ENCODE measurements at regions not wholly inside any gene's neighbourhood (a gene's known extent, or its start where the extent isn't known, plus 50 kb on each side); places are given as distances from the start of the nearest gene placed in this dataset.

GRCh38 chr4:180398564-180398963 is 1844.6 kb upstream of the TENM3 start:
- H3K27ac ChIP-seq (ENCODE audit: low read depth, low read length) = no peak overlapping the region
- no peak for DNase-seq (ENCODE audit: insufficient read length, low spot score, missing footprints)
- TF ChIP-seq CTCF (IDR thresholded peaks at IDR 0.05; ENCODE audit: extremely low read depth, low read depth, low read length) = no peak

DNA sequence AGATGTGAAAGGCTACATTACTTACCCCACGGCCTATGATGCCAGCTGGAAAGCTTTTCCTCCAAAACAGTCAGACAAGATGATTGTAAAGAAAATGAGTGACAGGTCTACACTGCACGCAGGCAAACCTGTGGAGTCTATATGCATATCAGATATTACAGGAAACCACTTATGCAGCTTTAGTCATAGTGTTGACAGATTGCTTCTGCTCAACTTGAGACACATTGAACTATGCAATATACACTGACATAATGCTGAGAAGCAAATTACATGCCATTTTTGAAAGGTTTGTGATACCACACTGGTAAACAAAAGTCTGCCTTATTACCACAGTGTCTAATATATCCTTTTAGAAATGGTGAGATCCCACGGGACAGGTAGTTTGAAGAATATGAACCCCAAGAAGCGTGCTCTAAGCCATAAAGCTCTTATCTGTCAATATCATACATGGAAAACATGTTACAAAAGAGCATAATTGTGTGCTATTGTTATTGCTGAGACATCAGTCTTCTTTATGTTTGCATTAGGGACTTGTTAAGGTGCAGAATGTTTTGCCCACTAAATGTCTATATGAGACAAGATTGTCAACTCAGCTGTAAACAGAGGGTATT is 1835.8 kb upstream of the TENM3 start:
- Histone ChIP-seq H3K36me3 (ENCODE audit: insufficient read depth, low read length) (no peaks in the 10 kb centered on the region), H3K9me3 (ENCODE audit: low read depth, low read length) (peaks cover 3% of the 10 kb centered on the region), H3K27me3 (ENCODE audit: insufficient read depth, low read length) (no peaks in the 10 kb centered on the region), H2AFZ (ENCODE audit: low read length) (no peak overlapping the region), H3K4me2 (ENCODE audit: insufficient read depth, low read length) (no peak overlapping the region), H3K79me2 (ENCODE audit: insufficient read depth, low read length) (no peaks in the 10 kb centered on the region), H4K20me1 (ENCODE audit: insufficient read depth, low read length) (no peaks in the 10 kb centered on the region), H3K4me1 (ENCODE audit: insufficient read depth, low read length) (no peaks in the 10 kb centered on the region), H3K4me3 (ENCODE audit: insufficient read depth, low read length) (no peak overlapping the region), H3K27ac (ENCODE audit: low read depth, low read length) (no peak overlapping the region)
- no peak for DNase-seq (ENCODE audit: insufficient read length, low spot score, missing footprints)
- no peak for TF ChIP-seq CTCF (IDR thresholded peaks at IDR 0.05; ENCODE audit: extremely low read depth, low read depth, low read length)

More at GRCh38 chr4:180398564-180398963, 1844.6 kb upstream of the TENM3 start:
- Histone ChIP-seq H4K20me1 (ENCODE audit: insufficient read depth, low read length) (no peaks in the 10 kb centered on the region), H3K4me2 (ENCODE audit: insufficient read depth, low read length) (no peak overlapping the region), H3K9me3 (ENCODE audit: low read depth, low read length) (no peaks in the 10 kb centered on the region), H2AFZ (ENCODE audit: low read length) (no peak overlapping the region), H3K79me2 (ENCODE audit: insufficient read depth, low read length) (no peaks in the 10 kb centered on the region), H3K36me3 (ENCODE audit: insufficient read depth, low read length) (no peaks in the 10 kb centered on the region), H3K4me3 (ENCODE audit: insufficient read depth, low read length) (no peak overlapping the region), H3K27me3 (ENCODE audit: insufficient read depth, low read length) (no peaks in the 10 kb centered on the region), H3K4me1 (ENCODE audit: insufficient read depth, low read length) (no peaks in the 10 kb centered on the region)

DNA sequence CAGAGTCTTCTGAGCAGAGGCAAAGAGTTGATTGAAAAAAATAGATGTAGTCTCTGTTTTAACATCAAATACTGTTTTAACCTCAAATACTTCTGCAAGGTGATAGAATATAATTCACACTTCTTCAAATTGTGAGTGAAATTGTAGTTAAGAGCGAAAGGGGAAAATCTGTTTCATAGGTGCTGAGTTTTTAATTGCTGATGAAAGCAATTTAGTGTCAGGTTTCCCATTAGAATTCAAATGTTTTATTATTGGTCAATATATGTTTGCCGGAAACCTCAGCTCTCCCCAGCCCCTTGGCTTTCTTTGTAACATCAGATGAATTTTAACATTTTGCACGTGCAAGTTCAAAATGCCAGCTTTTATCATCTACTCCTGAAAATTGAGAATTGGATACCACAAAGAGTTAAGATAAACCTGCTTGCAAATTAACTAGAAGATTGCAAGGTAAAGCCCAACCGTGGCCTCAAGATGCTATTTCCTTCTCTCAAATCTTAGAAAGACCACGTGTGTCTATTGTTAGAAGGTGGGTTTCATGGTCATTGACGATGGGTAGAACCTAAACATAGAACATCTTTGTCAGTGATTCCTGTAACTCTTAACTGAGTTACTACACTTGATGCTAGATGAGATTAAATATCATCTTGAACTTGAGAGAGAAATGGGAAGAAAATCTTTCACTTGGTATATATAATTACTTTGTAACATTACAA is 1824.2 kb upstream of the TENM3 start:
- H3K79me2 ChIP-seq (ENCODE audit: insufficient read depth, low read length) = no peaks in the 10 kb centered on the region
- TF ChIP-seq CTCF (IDR thresholded peaks at IDR 0.05; ENCODE audit: extremely low read depth, low read depth, low read length) = no peak

GRCh38 chr4:180422989-180423711 is 1820.1 kb upstream of the TENM3 start:
- Histone ChIP-seq H3K4me1 (ENCODE audit: insufficient read depth, low read length) (no peaks in the 10 kb centered on the region), H3K27me3 (ENCODE audit: insufficient read depth, low read length) (no peaks in the 10 kb centered on the region), H3K79me2 (ENCODE audit: insufficient read depth, low read length) (no peaks in the 10 kb centered on the region), H3K27ac (ENCODE audit: low read depth, low read length) (no peak overlapping the region), H4K20me1 (ENCODE audit: insufficient read depth, low read length) (no peaks in the 10 kb centered on the region), H3K4me3 (ENCODE audit: insufficient read depth, low read length) (no peak overlapping the region), H3K4me2 (ENCODE audit: insufficient read depth, low read length) (no peak overlapping the region), H2AFZ (ENCODE audit: low read length) (no peak overlapping the region), H3K9me3 (ENCODE audit: low read depth, low read length) (no peaks in the 10 kb centered on the region), H3K36me3 (ENCODE audit: insufficient read depth, low read length) (no peaks in the 10 kb centered on the region)
- no peak for TF ChIP-seq CTCF (IDR thresholded peaks at IDR 0.05; ENCODE audit: extremely low read depth, low read depth, low read length)
- no peak for DNase-seq (ENCODE audit: insufficient read length, low spot score, missing footprints)

More for the DNA sequence above, 1824.2 kb upstream of the TENM3 start:
- DNase-seq (ENCODE audit: insufficient read length, low spot score, missing footprints) = no peak
- Histone ChIP-seq H3K36me3 (ENCODE audit: insufficient read depth, low read length) (no peaks in the 10 kb centered on the region), H4K20me1 (ENCODE audit: insufficient read depth, low read length) (no peaks in the 10 kb centered on the region), H3K9me3 (ENCODE audit: low read depth, low read length) (peaks cover 3% of the 10 kb centered on the region), H3K27me3 (ENCODE audit: insufficient read depth, low read length) (no peaks in the 10 kb centered on the region), H3K27ac (ENCODE audit: low read depth, low read length) (no peak overlapping the region), H2AFZ (ENCODE audit: low read length) (no peak overlapping the region), H3K4me2 (ENCODE audit: insufficient read depth, low read length) (no peak overlapping the region), H3K4me1 (ENCODE audit: insufficient read depth, low read length) (no peaks in the 10 kb centered on the region), H3K4me3 (ENCODE audit: insufficient read depth, low read length) (no peak overlapping the region)
